Left lobe of liver (tissue), 2 donors: ENCODE measurements at regions not wholly inside any gene's neighbourhood (a gene's known extent, or its start where the extent isn't known, plus 50 kb on each side); places are given as distances from the start of the nearest gene placed in this dataset.
A peak's percentile ranks its signal among the peaks of the same experiment; 100 is the strongest.
"Not testable (repeated sequence)": the region's sequence is repeated elsewhere in the genome, so short reads cannot be mapped to it uniquely, and the experiment has no call there.

Experiments
- ATAC-seq: fragments of 200-7000 bp; cut with Tn5 transposase; one replicate; pipeline ENCODE4 v1.9.1; 2020; ENCODE audit warnings: mild to moderate bottlenecking, moderate library complexity
- DNase-seq: peaks from one replicate; pipeline ENCODE4 v3.0.0-alpha.2; 2020; ENCODE audit warnings: low spot score
- donor health status: DM: no; HTN: no; CAD: no; lungs with moderate emphysema.
- donor health status: DM: no; HTN: yes; CAD: no.

- ATAC-seq (no peak), DNase-seq (no peak)
Observed at GRCh38 chr1:56285554-56286402, 293.6 kb downstream of the PLPP3 start.

GRCh38 chr1:56284928-56285327, 294.4 kb downstream of the PLPP3 start:
- ATAC-seq (peak; percentile 73), DNase-seq (no peak)

- DNase-seq (no peak), ATAC-seq (no peak)
Observed at GRCh38 chr1:56278061-56278460, 301.3 kb downstream of the PLPP3 start.

GRCh38 chr1:56268519-56269140, 310.7 kb downstream of the PLPP3 start:
- ATAC-seq, result no peak

GRCh38 chr1:56267611-56268010, 311.8 kb downstream of the PLPP3 start:
- DNase-seq, result no peak
- no peak for ATAC-seq

More at GRCh38 chr1:56268519-56269140, 310.7 kb downstream of the PLPP3 start:
- no peak for DNase-seq

GRCh38 chr1:56266359-56266758, 313.0 kb downstream of the PLPP3 start:
- DNase-seq, result no peak
- ATAC-seq, result no peak

- no peak for ATAC-seq
Observed at GRCh38 chr1:56265216-56265615, 314.1 kb downstream of the PLPP3 start.

GRCh38 chr1:56263908-56264307, 315.5 kb downstream of the PLPP3 start:
- DNase-seq (no peak), ATAC-seq (no peak)

More at GRCh38 chr1:56265216-56265615, 314.1 kb downstream of the PLPP3 start:
- DNase-seq, result no peak

- ATAC-seq, result no peak
Observed at GRCh38 chr1:56258371-56258770, 321.0 kb downstream of the PLPP3 start.

GRCh38 chr1:56257726-56258125, 321.6 kb downstream of the PLPP3 start:
- ATAC-seq, result no peak
- no peak for DNase-seq

More at GRCh38 chr1:56258371-56258770, 321.0 kb downstream of the PLPP3 start:
- no peak for DNase-seq

- DNase-seq (no peak), ATAC-seq (no peak)
Observed at GRCh38 chr1:56256153-56257000, 323.0 kb downstream of the PLPP3 start.

- ATAC-seq (peak; percentile 41), DNase-seq (no peak)
Observed at GRCh38 chr1:56255516-56256152, 323.7 kb downstream of the PLPP3 start.

GRCh38 chr1:56254130-56254529, 325.2 kb downstream of the PLPP3 start:
- ATAC-seq (no peak), DNase-seq (no peak)

- DNase-seq (no peak), ATAC-seq (no peak)
Observed at GRCh38 chr1:56250809-56251208, 328.6 kb downstream of the PLPP3 start.

- no peak for DNase-seq
- no peak for ATAC-seq
Observed at GRCh38 chr1:56249234-56249633, 330.1 kb downstream of the PLPP3 start.

- ATAC-seq (no peak), DNase-seq (no peak)
Observed at GRCh38 chr1:56248138-56248537, 331.2 kb downstream of the PLPP3 start.

- ATAC-seq, DNase-seq: not testable (repeated sequence)
Observed at GRCh38 chr1:56246726-56247125, 332.6 kb downstream of the PLPP3 start.

GRCh38 chr1:56240400-56240799, 339.0 kb downstream of the PLPP3 start:
- ATAC-seq, result no peak
- DNase-seq, result no peak

GRCh38 chr1:56237491-56238064, 341.8 kb downstream of the PLPP3 start:
- no peak for ATAC-seq
- no peak for DNase-seq

GRCh38 chr1:56236688-56237087, 342.7 kb downstream of the PLPP3 start:
- ATAC-seq (no peak), DNase-seq (no peak)
